Hematopoietic multipotent progenitor cell treated with erythropoietin and hydrocortisone succinate and interleukin-3 and kit ligand, for 17 days (in vitro differentiated cells): ENCODE measurements at regions not wholly inside any gene's neighbourhood (a gene's known extent, or its start where the extent isn't known, plus 50 kb on each side); places are given as distances from the start of the nearest gene placed in this dataset.
"Not testable (repeated sequence)": the region's sequence is repeated elsewhere in the genome, so short reads cannot be mapped to it uniquely, and the experiment has no call there.

Source experiments
- DNase-seq: peaks from one replicate; pipeline ENCODE4 v3.0.0-alpha.2; 2015; ENCODE audit warnings: low spot score

DNA sequence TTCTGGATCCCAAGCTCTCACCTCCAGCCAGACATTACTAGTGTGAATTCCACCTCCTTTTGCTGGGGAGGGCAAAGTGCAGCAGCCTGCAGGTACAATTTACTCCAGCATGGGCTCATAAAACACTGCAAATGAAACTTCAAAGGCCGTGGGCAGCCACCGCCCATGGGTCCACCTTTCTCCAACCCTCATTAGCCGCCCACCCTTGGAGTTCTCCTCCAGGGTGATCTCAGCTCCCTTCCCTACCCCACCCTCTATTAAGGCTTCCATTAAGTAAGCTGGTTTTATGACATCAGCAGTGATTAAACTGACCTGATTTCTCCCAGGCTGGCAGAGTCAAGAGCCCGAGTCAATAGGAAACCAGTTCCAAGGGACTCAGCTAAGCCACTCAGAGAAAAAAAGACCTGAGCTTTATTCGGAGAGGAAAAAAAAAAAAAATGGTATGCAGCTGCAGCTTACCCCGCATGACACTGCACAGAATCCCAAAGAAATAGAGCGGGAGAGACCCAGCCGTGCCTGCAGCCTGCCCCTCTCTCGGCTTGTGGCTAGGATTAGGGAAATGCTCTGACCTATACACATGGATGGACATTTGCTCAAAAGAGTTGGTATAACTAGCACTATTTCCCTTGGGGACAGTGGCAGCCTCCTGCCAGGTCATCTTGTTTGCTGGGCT lies 319.6 kb downstream of the PTTG2 start:
- DNase-seq, result no peak

DNA sequence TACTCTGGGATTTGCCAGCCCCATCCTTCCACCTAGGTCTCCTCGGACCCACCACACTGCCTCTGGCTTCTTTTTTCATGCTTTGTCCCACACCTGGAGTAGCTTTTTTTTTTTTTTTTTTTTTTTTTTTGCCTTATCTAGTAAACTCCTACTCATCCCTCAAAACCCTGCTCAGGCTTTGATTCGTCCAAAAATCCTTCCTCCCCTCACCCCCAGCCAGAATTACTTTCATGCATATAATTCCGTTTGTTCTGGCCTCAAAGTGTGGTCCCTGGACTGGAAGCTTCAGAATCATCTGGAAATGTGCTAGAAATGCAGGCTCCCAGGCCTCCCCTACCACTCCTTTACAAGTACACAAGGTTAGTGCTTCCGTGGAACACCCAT lies 320.1 kb downstream of the PTTG2 start:
- DNase-seq, result no peak

DNA sequence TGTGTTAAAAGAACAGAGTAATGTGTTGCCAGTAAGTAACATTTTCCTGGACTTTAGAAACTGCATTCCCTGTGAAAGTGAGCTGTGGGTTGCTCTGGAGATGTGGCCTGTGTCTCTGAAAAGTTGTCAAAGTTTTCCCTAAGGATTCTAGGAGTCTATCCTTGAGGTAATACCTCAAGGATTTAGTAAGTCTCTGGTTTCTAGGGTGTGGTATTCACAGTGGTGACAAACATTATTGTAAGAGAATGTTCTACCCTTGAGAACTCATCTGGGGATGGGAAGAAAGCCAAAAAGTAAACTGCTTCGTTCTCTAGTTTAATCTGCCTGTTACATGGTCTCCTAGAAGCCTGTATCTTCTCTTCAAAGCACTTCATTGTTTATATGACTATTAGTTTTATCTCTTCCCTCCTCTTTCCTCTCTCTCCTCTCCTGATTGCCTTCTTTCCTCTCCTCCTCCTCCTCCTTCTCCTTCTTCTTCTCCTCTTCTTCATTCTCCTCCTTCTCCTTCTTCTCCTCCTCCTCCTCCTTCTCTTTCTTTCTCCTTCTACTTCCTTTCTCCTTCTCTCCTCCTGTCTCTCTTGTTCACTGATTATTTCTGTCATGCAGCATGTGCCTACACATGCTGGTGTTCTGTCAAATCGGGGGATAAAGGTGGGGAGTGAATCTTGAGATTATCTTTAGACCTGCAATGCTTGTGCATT lies 321.3 kb downstream of the PTTG2 start:
- DNase-seq, result no peak

DNA sequence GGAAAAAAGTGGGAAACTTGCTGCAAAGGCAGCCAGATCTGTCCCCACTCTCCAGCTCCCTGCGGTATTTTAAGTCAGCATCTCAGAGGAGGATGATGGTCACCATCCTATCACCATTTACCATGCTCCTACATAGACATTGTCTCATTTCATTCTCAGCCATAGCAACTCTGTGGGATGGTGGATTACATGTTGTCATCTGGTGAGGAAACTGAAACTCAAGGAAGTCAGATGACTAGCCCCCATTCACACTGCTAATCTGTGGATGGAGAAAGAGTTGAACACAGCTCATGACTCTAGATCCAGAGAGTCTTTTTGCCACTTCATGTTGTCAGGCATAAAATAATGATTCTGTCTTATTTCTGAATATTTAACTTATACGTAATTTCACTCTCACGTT lies 323.5 kb downstream of the PTTG2 start:
- DNase-seq, result no peak

DNA sequence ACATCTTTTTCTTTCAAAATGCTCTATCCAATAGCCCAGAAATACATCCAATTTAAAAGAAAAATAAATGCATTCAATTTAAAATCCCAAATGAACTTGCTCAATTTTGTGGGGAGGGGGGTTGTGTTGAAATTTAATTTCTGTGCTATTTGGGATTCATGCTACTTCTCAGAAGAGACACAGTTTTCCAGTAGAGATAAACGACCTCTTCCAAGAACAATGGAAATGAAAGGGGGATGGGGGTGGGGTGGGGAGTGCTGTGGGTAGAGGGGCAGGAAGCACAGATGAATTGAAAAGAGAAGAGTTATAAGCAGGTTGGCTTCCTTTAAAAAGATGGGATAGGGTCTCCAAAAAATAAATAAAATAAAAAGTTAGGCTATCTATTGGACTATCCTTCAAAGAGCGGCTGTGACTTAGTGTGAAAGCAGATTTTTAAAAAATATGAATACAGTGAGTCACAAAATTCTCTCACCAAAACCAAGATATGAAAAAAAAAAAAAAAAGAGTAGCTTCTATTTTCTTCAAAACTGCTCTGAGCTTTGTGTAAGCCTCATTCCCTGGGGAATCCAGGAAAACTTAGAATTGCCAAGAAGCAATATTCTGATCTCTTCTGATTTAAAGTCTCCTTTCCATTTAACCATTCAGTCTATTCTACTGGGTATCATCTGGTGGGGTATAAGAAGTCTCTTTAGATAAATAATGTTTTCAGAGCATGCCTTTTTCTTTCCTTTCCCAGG lies 324.3 kb downstream of the PTTG2 start:
- DNase-seq, result no peak

DNA sequence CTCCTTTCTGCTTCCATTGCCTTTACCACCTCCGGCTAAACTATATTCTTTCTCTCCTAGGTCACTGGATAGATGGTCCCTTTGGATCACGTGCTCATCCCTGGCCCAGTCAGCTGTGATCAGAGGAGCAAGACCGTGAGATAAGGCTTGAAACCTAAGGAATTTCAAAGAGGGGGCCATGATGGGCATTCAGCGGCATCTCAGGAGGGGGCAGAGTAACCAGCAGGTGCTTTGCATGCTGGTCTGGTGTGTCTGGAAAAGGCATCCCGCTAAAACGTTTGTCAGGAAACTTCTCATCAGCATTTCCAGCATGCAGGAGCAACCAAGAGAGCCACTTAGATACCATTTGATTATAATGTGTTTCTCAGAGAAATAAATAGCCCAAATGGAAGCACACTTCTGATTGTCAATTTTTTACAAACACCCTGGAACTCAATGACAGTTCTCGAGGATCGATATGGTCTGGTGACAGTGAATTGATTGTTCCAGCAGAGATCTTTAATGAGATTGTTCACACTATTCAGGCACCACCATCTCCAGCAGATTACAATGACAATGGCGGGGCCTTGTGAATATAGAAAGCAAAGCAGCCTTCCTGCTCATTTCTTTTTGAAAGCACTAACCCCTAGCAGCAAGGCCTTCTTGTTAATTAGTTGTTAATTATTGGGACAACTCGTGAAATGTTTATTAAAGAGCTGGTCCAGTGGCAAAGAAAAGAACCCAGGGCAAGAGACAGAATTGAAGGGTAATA lies 327.1 kb downstream of the PTTG2 start:
- DNase-seq, result no peak

DNA sequence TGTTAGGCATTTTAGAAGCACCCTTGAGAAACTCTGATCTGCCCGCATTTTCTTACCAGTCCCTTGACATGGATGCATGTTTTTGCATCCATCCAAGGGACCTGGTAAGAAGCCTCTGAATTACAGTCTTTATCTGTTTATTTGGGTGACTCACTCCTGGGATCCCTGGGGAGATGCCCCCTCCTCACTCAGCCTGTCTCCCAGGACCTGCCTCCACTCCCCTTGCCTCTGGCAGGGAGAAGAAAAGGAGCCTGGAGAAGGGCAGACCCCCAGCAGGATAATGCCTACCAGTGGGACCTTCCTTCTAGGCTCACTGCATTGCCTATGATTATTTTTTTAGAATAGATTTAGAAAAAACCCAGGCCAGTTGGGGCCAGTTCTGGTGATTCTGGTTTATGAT lies 329.4 kb downstream of the PTTG2 start:
- DNase-seq, result no peak

DNA sequence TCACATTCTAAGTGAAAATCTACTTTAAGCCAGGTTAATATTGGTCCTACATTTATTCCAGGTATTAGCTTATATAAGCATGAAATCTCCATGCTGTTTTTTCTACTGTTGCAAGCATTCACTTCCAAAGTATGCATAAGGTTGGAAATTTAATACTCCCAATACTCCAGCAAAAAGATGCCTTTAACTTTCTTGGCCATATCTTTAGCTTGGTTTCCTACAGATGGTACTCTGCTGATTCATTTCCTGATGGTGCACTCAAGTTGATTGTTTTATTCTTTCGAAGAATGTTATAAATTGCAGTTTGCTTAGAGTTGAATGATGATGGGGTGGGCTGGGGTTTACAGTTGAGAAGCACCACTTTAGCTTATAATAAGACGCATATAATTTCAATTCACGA lies 330.2 kb downstream of the PTTG2 start:
- DNase-seq, result no peak

DNA sequence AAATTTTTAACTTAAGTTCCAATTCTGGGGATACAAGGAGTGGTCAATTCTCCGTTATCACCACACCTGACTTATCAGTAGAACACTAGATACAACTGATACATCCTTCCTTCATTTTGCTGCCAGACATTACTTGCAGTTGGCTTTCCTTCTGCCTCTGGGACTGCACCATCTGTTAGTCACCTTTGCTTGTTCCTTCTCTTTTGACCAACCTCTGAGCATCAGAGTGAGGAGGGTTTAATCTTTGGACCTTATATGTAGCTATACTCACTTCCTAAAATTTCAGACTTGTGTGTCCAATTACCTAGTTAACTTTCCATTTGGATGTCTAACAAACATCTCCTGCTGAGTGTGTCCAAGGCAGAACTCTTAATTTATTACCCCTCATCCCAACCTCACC lies 330.7 kb downstream of the PTTG2 start:
- no peak for DNase-seq

DNA sequence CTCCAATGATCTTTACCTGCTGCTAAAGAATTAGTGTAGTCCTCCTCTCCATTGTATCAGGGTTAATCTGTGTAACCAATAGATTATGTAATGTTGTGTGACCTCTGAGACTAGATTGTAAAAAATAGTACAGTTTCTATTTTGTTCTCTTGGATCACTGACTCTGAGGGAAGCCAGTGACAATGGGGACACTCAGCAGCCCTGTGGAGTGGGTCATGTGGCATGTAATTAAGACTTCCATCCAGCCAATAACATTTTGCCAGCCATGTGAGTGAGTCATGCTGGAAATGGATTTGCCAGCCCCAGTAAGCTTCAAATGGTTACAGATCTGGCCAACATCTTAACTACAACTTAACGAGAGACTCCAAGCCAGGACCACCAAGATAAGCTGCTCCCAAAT lies 332.3 kb downstream of the PTTG2 start:
- DNase-seq, result no peak

DNA sequence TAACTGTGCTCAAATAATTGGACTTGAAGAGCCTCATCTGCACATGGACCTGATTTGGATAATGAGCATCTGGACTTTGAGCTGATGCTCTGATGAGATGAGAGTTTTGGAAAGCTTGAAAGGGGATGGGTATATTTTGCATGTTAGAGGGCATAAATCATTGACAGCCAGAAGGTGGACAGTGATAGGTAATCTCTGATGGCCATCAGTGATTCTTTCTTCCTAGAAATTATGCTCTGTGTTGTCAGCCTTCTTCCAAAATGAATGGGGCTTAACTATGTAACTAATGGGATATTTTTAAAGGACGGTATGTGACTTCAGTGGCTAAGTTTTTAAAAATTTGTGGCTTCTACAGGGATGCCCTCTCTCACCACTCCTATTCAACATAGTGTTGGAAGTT lies 334.0 kb downstream of the PTTG2 start:
- DNase-seq, result no peak

DNA sequence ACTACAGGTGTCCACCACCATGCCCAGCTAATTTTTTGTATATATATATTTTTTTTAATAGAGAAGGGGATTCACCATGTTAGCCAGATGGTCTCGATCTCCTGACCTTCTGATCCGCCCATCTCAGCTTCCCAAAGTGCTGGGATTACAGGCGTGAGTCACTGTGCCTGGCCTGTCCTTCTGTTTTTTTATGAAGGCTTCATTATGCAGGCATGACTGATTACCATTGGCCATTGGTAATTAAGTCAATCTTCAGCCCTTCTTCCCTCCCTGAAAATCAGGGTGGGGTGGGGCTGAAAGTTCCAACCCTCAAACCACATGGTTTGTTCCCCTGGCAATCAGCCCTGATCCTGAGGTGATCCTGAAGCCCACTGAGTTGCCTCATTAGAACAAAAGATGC lies 336.9 kb downstream of the PTTG2 start:
- DNase-seq, result no peak

DNA sequence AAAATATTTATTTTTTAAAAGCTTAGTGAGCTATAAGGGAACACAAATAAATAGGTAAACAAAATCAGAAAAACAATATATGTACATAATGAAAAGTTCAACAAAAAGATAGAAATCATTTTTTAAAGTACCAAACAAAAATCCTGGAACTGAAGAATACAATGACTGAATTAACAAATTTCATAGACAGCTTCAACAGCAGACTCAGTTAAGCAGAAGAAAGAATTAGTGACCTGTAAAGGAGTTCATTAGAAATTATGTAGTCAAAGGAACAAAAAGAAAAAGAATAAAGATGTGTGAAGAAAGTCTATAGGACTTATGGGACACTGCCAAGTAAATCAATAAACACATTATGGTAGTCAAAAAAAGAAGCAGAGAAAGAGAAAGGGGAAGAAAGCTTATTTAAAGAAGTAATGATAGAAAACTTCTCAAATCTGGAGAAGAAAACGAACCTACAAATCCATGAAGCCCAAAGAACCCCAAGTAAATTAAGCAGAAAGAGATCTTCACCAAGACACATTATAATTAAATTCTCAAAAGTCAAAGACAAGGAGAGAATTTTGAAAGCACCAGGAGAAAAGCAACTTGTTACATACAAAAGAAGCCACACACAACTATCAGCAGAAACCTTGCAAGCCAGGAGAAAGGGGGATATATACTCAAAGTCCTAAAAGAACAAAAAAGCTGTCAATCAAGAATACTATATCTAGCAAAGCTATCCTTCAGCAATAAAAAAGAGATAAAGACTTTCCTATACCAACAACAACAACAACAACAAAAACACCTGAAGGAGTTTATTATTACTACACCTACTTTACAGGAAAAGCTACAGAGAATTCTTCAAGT lies 338.9 kb downstream of the PTTG2 start:
- no peak for DNase-seq

DNA sequence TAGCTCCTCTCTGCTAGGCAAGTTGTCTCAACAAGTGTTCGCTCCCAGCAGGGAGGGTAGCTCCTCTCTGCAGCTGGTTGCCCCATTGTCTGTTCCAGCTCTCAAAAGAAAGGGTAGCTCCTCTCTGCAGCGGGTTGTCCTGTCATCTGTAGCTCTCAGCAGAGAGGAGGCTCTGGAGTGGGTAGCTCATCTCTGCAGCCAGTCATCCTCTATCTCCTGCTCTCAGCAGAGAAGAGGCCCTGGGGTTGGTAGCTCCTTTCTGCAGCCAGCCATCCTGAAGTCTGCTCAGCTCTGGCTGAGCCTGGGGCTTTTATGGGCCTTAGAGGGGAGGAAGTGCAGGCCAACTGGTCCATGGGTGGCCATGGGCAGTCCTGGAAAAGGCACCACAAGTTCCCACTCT lies 342.7 kb downstream of the PTTG2 start:
- DNase-seq, result no peak

DNA sequence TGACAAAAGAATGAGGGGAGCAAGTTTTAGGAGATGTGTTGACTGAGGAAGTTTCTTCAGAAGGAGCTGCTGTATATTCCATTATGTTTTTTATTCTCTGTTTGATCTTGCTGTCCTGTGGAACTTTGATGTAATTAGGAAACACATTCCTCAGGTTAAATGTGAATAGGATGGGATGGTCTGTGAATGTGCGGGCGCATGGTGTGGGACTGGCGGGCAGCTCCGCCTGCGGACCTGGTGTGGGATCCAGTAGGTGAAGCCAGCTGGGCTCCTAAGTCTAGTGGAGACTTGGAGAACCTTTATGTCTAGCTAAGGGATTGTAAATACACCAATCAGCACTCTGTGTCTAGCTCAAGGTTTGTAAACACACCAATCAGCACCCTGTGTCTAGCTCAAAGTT lies 344.3 kb downstream of the PTTG2 start:
- DNase-seq, result not testable (repeated sequence)

DNA sequence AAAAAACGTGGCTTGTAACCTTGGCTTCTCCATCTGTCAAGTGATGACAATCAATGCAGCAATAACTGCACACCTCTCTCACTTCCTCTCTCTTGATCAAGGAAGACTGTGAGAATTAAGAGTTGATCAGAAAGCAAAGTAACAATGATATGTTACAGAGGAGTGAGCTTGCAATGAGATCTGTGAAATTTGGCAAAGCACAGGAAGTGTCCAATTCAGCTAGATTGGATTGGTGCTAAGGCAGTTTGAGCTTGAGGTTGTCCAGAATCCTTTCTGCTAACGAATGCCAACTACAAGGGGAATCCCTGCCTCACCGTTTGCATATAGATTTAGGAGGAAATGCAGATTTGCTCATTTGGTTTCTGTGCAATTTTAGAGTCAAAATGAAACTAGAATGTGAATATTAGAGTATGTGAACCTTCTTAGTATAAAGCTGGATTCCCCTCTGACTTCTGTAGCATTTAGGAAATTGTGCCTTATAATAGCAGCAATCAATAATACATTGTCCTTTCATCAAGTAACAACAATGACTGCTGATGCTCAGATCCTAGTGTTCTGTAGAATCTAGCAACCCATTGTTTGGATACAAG lies 346.4 kb downstream of the PTTG2 start:
- DNase-seq, result no peak

DNA sequence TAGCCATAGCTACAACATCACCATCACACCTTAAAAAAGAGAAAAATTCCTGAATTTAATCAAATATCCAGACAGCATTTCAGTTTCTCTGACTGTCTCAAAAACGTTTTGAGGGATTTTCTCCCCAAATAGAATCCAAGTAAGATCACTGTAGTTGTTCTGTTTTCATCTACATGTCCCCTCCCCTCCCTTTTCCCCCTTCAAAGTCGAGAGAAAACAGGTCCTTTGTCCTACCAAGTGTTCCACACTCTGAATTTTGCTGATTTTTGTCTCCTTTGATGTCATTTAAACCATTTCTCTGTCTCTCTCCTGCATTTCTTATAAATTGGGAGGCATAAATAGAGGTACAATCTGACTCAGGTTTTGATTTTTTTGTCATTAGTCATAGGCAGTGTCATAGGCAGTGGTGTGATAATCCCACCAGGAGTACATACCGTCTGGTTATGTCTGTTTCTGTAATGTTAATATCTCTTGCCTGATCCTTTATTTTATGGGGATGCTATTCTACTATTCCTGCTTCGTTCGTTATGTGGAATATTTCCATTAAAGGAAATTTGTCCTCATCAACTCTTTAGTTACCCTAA lies 348.6 kb downstream of the PTTG2 start:
- DNase-seq, result no peak

DNA sequence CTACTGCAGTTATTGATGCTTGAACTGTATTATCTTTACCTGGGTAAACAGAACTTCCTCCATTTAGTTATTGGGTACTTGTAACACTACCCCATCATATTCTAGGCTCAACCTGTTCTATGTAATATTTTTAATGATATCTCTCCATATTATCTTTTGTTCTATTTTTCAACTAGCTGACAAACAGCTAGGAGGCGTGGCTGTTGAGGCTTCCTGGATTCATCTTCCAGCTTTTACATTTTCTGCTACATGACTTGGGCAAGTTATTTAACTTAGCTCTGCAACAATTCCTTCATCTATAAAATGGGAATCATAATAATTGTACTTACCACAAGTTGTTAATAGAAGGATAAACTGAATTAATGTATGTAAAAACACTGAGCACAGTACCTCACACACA lies 349.3 kb downstream of the PTTG2 start:
- DNase-seq, result no peak

DNA sequence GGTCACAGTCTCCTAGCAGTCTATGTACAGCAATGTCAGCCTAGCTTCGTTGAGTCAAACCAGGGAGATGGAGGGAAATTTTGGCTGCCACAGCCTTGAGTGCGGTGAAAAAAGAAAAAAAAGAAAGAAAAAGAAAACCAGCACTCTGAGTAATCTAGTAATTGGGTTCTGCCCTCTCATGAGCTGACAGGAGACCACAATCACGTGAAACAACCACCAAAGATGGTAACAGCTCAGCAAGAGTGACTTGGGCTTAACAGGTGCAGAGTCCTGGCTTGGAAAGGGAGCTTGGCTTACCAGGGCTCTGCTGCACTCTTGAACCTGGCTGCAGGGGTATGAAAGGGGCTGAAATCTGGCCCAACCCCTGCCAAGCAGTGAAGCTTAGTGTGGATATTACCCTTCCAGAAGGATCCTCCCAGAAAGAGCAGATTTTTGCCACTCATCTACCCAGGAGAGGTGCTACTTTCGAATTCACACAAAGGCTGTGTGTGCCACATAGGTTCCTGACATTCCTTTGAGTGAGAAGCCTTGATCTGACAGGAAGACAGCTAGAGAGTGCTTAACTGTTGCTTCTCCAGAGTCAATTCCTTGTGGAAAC lies 350.3 kb downstream of the PTTG2 start:
- DNase-seq, result no peak

DNA sequence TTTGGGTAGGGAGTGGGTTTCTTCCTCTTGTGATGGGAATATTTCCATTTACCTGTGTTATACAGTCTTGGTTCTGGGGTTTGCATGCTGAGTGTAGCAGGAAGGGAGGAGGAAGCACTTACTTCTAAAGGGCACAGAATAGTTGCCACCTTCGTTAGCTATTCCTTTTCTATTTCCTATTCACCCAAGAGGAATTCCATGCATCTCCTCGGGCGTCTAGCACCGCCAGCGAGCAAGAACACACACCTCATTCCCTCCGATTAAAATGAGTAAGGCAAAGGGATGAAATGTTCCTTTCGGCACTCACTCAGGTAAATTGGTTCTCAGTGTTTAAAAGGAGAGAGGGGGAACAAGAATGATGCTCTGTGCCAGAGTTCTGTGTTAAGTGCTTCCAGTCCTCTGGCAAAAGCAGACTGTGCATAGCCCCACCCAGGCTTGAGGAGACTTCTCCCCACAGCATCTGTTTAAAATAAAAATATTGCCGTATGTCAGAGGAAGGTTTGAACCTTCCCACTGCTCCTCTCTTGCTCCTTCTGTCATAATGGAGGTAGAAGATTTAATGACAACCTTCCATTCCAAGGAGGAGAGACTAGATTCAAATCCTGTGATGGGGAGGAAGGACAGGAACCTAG lies 351.4 kb downstream of the PTTG2 start:
- no peak for DNase-seq
